Endodermal cell (in vitro differentiated cells): ENCODE measurements at regions not wholly inside any gene's neighbourhood (a gene's known extent, or its start where the extent isn't known, plus 50 kb on each side); places are given as distances from the start of the nearest gene placed in this dataset.

Experiments
- DNase-seq: peaks from one replicate; pipeline ENCODE4 v3.0.0-alpha.2; 2017
- H3K27ac ChIP-seq: 2 replicates; pipeline ENCODE4 v1.5.1; 2013; ENCODE audit warnings: mild to moderate bottlenecking, low read depth, low read length, moderate library complexity
- H3K27me3 ChIP-seq: 2 replicates; pipeline ENCODE4 v1.6.1; 2013; ENCODE audit warnings: mild to moderate bottlenecking, low read length, moderate library complexity; ENCODE audit not compliant: insufficient read depth, control insufficient read depth, poor library complexity, severe bottlenecking
- H3K36me3 ChIP-seq: 2 replicates; pipeline ENCODE4 v1.7.0; 2013; ENCODE audit warnings: mild to moderate bottlenecking, low read length, moderate library complexity; ENCODE audit not compliant: control insufficient read depth, insufficient read depth
- H3K4me1 ChIP-seq: one replicate; pipeline ENCODE4 v1.7.0; 2013; ENCODE audit warnings: low read length; ENCODE audit not compliant: control insufficient read depth, insufficient read depth
- H3K4me3 ChIP-seq: 2 replicates; pipeline ENCODE4 v1.5.1; 2013; ENCODE audit warnings: mild to moderate bottlenecking, low read length, moderate library complexity
- H3K9ac ChIP-seq: 2 replicates; pipeline ENCODE4 v1.6.1; 2013; ENCODE audit warnings: mild to moderate bottlenecking, low read length, moderate library complexity; ENCODE audit not compliant: poor library complexity, severe bottlenecking; ENCODE audit errors: extremely low read depth
- H3K9me3 ChIP-seq: 2 replicates; pipeline ENCODE4 v1.6.1; 2013; ENCODE audit warnings: mild to moderate bottlenecking, low read length, moderate library complexity; ENCODE audit not compliant: control insufficient read depth
- H3K27ac Mint-ChIP-seq: 2 replicates; pipeline ENCODE4 v1.8.0; 2020; ENCODE audit warnings: mixed read lengths
- H3K27me3 Mint-ChIP-seq: 2 replicates; pipeline ENCODE4 v1.8.0; 2021; ENCODE audit warnings: mild to moderate bottlenecking, mixed read lengths; ENCODE audit not compliant: insufficient read depth
- H3K36me3 Mint-ChIP-seq: 2 replicates; pipeline ENCODE4 v1.8.0; 2020; ENCODE audit warnings: low read depth, mixed read lengths
- H3K4me1 Mint-ChIP-seq: 2 replicates; pipeline ENCODE4 v1.8.0; 2020; ENCODE audit warnings: mixed read lengths
- H3K4me3 Mint-ChIP-seq: 2 replicates; pipeline ENCODE4 v1.8.0; 2020; ENCODE audit warnings: mild to moderate bottlenecking, moderate library complexity, mixed read lengths
- H3K9me3 Mint-ChIP-seq: 2 replicates; pipeline ENCODE4 v1.8.0; 2020; ENCODE audit warnings: mild to moderate bottlenecking, mixed read lengths
- WGBS, 2 experiments: methylation state at CpG; one replicate each; pipeline versions ENCODE4 v1.1.5 to v1.1.7; 2013; ENCODE audit warnings: missing lambda C conversion rate in 2 of 2, mixed read lengths in 1 of 2; ENCODE audit not compliant: insufficient coverage in 1 of 2, insufficient read length in 1 of 2; 5-methylcytosine and 5-hydroxymethylcytosine counted together
- TF ChIP-seq, protein P1 (sequence below): fragments of 200-600 bp; sonication (generic); conservative IDR thresholded peaks from 2 replicates; pipeline ENCODE4 v1.5.0; 2021; ENCODE audit warnings: antibody characterized with exemption, mild to moderate bottlenecking

DNA sequence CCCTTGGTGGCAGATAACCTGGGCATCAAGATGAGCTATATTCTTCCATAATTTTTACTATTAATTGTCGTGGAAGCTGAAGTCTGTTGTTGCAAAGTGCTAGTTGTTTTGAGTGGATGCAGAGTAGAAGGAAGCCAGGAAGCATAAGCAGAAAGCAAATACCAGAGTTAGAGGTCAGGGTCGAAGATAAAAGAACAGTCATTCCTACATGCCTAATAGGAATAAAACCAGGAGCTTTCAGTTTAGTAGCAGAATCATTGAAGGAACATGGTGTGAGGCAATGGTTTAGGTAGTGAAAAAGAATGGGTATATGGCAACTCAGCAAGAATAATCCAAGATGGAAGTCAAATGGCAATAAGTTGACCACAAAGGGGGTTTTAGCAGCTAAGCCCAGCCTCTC, 121.6 kb upstream of the FST start:
- TF ChIP-seq, protein P1, sequence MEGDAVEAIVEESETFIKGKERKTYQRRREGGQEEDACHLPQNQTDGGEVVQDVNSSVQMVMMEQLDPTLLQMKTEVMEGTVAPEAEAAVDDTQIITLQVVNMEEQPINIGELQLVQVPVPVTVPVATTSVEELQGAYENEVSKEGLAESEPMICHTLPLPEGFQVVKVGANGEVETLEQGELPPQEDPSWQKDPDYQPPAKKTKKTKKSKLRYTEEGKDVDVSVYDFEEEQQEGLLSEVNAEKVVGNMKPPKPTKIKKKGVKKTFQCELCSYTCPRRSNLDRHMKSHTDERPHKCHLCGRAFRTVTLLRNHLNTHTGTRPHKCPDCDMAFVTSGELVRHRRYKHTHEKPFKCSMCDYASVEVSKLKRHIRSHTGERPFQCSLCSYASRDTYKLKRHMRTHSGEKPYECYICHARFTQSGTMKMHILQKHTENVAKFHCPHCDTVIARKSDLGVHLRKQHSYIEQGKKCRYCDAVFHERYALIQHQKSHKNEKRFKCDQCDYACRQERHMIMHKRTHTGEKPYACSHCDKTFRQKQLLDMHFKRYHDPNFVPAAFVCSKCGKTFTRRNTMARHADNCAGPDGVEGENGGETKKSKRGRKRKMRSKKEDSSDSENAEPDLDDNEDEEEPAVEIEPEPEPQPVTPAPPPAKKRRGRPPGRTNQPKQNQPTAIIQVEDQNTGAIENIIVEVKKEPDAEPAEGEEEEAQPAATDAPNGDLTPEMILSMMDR, result no peak
- 92% methylated on average over 2 of the region's 2 CpGs; no CpG with 5 or more reads in 1 of the 2 experiments for WGBS, 2 experiments
- H3K4me3 ChIP-seq, result no peak overlapping the region
- Mint-ChIP-seq H3K9me3 (no peaks in the 10 kb centered on the region), H3K27me3 (no peaks in the 10 kb centered on the region), H3K36me3 (no peaks in the 10 kb centered on the region), H3K4me3 (no peak overlapping the region), H3K4me1 (no peaks in the 10 kb centered on the region), H3K27ac (no peak overlapping the region)
- H3K36me3 ChIP-seq, result no peaks in the 10 kb centered on the region
- no peaks in the 10 kb centered on the region for H3K4me1 ChIP-seq
- no peaks in the 10 kb centered on the region for H3K9me3 ChIP-seq
- no peaks in the 10 kb centered on the region for H3K27me3 ChIP-seq
- no peak for DNase-seq
- H3K27ac ChIP-seq, result no peak overlapping the region
- no peak overlapping the region for H3K9ac ChIP-seq

DNA sequence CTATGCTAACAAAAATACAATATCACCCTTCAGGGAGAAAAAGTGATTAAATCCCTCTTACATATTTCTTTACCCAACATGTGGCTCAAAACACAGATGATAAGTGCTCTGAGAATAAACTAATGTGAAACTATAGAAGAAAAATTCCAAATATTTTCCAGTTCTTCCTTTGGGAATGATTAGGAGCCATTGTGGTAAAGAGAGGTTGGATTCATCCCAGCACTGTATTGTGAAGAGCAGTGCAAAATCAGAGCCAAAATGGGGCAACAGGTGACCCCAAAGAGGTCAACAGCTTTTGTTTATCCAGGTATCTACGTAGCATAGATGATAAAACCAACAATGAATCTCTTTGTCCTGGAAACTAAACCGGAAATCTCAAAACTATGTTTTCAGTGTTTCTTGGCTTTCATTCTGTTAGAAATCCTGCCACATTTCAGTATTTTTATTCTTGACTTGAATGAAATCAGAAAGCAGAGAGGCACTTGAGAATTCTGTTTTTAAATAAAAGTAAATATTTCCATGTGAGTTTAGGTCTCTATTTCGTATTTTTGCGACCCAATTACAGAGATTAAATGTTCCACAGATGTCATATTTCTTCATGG, 120.4 kb upstream of the FST start:
- no peaks in the 10 kb centered on the region for H3K27me3 ChIP-seq
- H3K4me1 ChIP-seq, result no peaks in the 10 kb centered on the region
- H3K9me3 ChIP-seq, result no peaks in the 10 kb centered on the region
- no peaks in the 10 kb centered on the region for H3K36me3 ChIP-seq
- TF ChIP-seq, protein P1, result no peak
- no peak overlapping the region for H3K4me3 ChIP-seq
- no peak overlapping the region for H3K4me3 Mint-ChIP-seq
- no peak overlapping the region for H3K27ac ChIP-seq
- WGBS, 2 experiments, result 91 to 93% methylated on average over 4 of the region's 4 CpGs
- H3K36me3 Mint-ChIP-seq, result no peaks in the 10 kb centered on the region
- no peak overlapping the region for H3K27ac Mint-ChIP-seq
- no peak overlapping the region for H3K9ac ChIP-seq
- no peak for DNase-seq
- no peaks in the 10 kb centered on the region for H3K9me3 Mint-ChIP-seq
- peaks cover 2% of the 10 kb centered on the region for H3K4me1 Mint-ChIP-seq
- H3K27me3 Mint-ChIP-seq, result no peaks in the 10 kb centered on the region

DNA sequence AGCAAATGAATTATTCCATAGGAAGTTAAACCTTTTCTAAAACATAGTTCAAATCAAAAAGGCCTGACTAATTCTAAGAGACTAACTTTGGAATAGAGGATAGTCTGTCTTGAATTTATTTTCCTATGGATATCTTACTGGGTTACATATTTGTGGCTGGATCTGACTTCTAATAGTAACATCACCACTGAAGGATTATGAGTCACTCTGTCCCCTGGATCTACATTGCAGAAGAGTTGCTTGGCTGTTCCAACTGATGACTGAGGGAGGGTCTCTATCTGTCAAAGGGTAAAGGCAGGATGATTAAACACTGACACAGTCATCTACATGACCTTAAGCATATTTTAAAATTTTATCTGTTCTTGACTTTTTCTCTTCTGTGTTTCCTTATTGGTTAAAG, 119.6 kb upstream of the FST start:
- Histone ChIP-seq H3K27ac (no peak overlapping the region), H3K4me3 (no peak overlapping the region), H3K9me3 (no peaks in the 10 kb centered on the region), H3K9ac (no peak overlapping the region), H3K4me1 (no peaks in the 10 kb centered on the region), H3K36me3 (no peaks in the 10 kb centered on the region), H3K27me3 (no peaks in the 10 kb centered on the region)
- DNase-seq, result no peak
- Mint-ChIP-seq H3K4me1 (peaks cover 2% of the 10 kb centered on the region), H3K27me3 (no peaks in the 10 kb centered on the region), H3K4me3 (no peak overlapping the region), H3K36me3 (no peaks in the 10 kb centered on the region), H3K27ac (no peak overlapping the region), H3K9me3 (no peaks in the 10 kb centered on the region)
- TF ChIP-seq, protein P1, result no peak
